GM12878 (cell line): ENCODE measurements at regions not wholly inside any gene's neighbourhood (a gene's known extent, or its start where the extent isn't known, plus 50 kb on each side); places are given as distances from the start of the nearest gene placed in this dataset.

Experiments
- CTCF ChIP-seq, 3 experiments: IDR thresholded peaks in 2 of 3; conservative IDR thresholded peaks in 1 of 3; 2 replicates each; pipeline ENCODE4 v1.5.1; 2011; ENCODE audit warnings: low read depth in 3 of 3, low read length in 3 of 3, mild to moderate bottlenecking in 3 of 3, control low read depth in 2 of 3, moderate library complexity in 2 of 3, inconsistent platforms in 1 of 3, mixed read lengths in 1 of 3; ENCODE audit not compliant: control insufficient read depth in 2 of 3, insufficient read depth in 1 of 3; ENCODE audit errors: extremely low read depth in 1 of 3
- ESRRA ChIP-seq: IDR thresholded peaks from 2 replicates; pipeline ENCODE4 v1.6.1; 2012; ENCODE audit warnings: mild to moderate bottlenecking, low read length, improper control_type of control experiment
- EZH2 ChIP-seq: IDR thresholded peaks from 2 replicates; pipeline ENCODE4 v1.6.1; 2012; ENCODE audit warnings: low read depth, mild to moderate bottlenecking, control low read depth, inconsistent platforms, low read length, borderline replicate concordance; ENCODE audit not compliant: control insufficient read depth

- TF ChIP-seq ESRRA (no peak), CTCF (IDR thresholded peaks at IDR 0.05 in 2 of 3, conservative IDR thresholded peaks at IDR 0.05 in 1 of 3; ENCODE audit: control insufficient read depth in 2 of 3, extremely low read depth in 1 of 3, insufficient read depth in 1 of 3, low read depth in 3 of 3, low read length in 3 of 3) (no peak), EZH2 (no peak)
Measured at GRCh38 chr20:19887556-19888268, 129.4 kb upstream of the NAA20 start.
